NCI-H2107 (cell line): ENCODE measurements at regions not wholly inside any gene's neighbourhood (a gene's known extent, or its start where the extent isn't known, plus 50 kb on each side); places are given as distances from the start of the nearest gene placed in this dataset.
"Not testable (repeated sequence)": the region's sequence is repeated elsewhere in the genome, so short reads cannot be mapped to it uniquely, and the experiment has no call there.

ENCODE experiments used
- DNase-seq: peaks from one replicate; lab custom pipeline; 2025; lab: John Stamatoyannopoulos, UW

- not testable (repeated sequence) for DNase-seq
These were observed 64.4 kb downstream of the KLRB1 start for GRCh38 chr12:9543341-9543740.

GRCh38 chr12:9542827-9543226 lies 64.9 kb downstream of the KLRB1 start:
- not testable (repeated sequence) for DNase-seq

GRCh38 chr12:9515925-9516324 lies 91.8 kb downstream of the KLRB1 start:
- not testable (repeated sequence) for DNase-seq

GRCh38 chr12:9512695-9513094 lies 95.0 kb downstream of the KLRB1 start:
- not testable (repeated sequence) for DNase-seq

- DNase-seq = not testable (repeated sequence)
These were observed 97.2 kb downstream of the KLRB1 start for GRCh38 chr12:9510392-9511011.

- no peak for DNase-seq
These were observed 98.1 kb downstream of the KLRB1 start for GRCh38 chr12:9509464-9510161.

GRCh38 chr12:9506746-9507145 lies 101.0 kb downstream of the KLRB1 start:
- DNase-seq = no peak

- not testable (repeated sequence) for DNase-seq
These were observed 104.3 kb downstream of the KLRB1 start for GRCh38 chr12:9503384-9503783.

- not testable (repeated sequence) for DNase-seq
These were observed 104.9 kb downstream of the KLRB1 start for GRCh38 chr12:9502845-9503244.

GRCh38 chr12:9493325-9493724 lies 114.4 kb downstream of the KLRB1 start:
- DNase-seq = not testable (repeated sequence)

GRCh38 chr12:9481289-9481688 lies 126.4 kb downstream of the KLRB1 start:
- not testable (repeated sequence) for DNase-seq

GRCh38 chr12:9474197-9474596 lies 133.5 kb downstream of the KLRB1 start:
- not testable (repeated sequence) for DNase-seq

GRCh38 chr12:9473638-9474037 lies 134.1 kb downstream of the KLRB1 start:
- not testable (repeated sequence) for DNase-seq

GRCh38 chr12:9471501-9471900 lies 136.2 kb downstream of the KLRB1 start:
- not testable (repeated sequence) for DNase-seq

GRCh38 chr12:9470367-9470766 lies 137.3 kb downstream of the KLRB1 start:
- not testable (repeated sequence) for DNase-seq

GRCh38 chr12:9469956-9470355 lies 137.8 kb downstream of the KLRB1 start:
- DNase-seq = not testable (repeated sequence)

- DNase-seq = not testable (repeated sequence)
These were observed 138.3 kb downstream of the KLRB1 start for GRCh38 chr12:9469463-9469862.

- peak; percentile 13 for DNase-seq
These were observed 138.7 kb downstream of the KLRB1 start for GRCh38 chr12:9468998-9469397.

GRCh38 chr12:9468144-9468543 lies 139.6 kb downstream of the KLRB1 start:
- not testable (repeated sequence) for DNase-seq

GRCh38 chr12:9464408-9464807 lies 143.3 kb downstream of the KLRB1 start:
- no peak for DNase-seq

GRCh38 chr12:9455516-9455915 lies 152.2 kb downstream of the KLRB1 start:
- DNase-seq = not testable (repeated sequence)

GRCh38 chr12:9454021-9454420 lies 153.7 kb downstream of the KLRB1 start:
- DNase-seq = not testable (repeated sequence)

GRCh38 chr12:9450127-9450567 lies 157.6 kb downstream of the KLRB1 start:
- DNase-seq = not testable (repeated sequence)
